HL-60 (cell line): ENCODE measurements at regions not wholly inside any gene's neighbourhood (a gene's known extent, or its start where the extent isn't known, plus 50 kb on each side); places are given as distances from the start of the nearest gene placed in this dataset.

Source experiments
- DNase-seq, 2 experiments: peaks; one replicate each; pipeline ENCODE4 v3.0.0-alpha.2; 2010 to 2020; ENCODE audit warnings: low read depth in 1 of 2, low spot score in 1 of 2
- H3K27ac ChIP-seq: fragments of 250-450 bp; sonication (Bioruptor Pico); replicated peaks from 2 replicates; pipeline ENCODE4 v1.5.1; 2020; ENCODE audit warnings: mild to moderate bottlenecking, moderate library complexity
- H3K27me3 ChIP-seq: fragments of 250-450 bp; sonication (Bioruptor Pico); 2 replicates; pipeline ENCODE4 v1.5.1; 2021; ENCODE audit warnings: mild to moderate bottlenecking, moderate library complexity; ENCODE audit not compliant: insufficient read depth, poor library complexity, severe bottlenecking
- H3K4me3 ChIP-seq: replicated peaks from 2 replicates; pipeline ENCODE4 v1.5.1; 2011; ENCODE audit warnings: mild to moderate bottlenecking, control low read depth, low read length; ENCODE audit not compliant: insufficient read depth
- CTCF ChIP-seq: IDR thresholded peaks from one replicate; pipeline ENCODE4 v1.5.1; 2011; ENCODE audit warnings: low read length, control low read depth, inconsistent platforms; ENCODE audit not compliant: insufficient read depth
- GABPA ChIP-seq: IDR thresholded peaks from 2 replicates; pipeline ENCODE4 v1.6.1; 2012; ENCODE audit warnings: low read depth
- POLR2AphosphoS5 ChIP-seq: IDR thresholded peaks from 2 replicates; pipeline ENCODE4 v1.6.1; 2012; ENCODE audit warnings: low read depth
- REST ChIP-seq: IDR thresholded peaks from 2 replicates; pipeline ENCODE4 v1.6.1; 2012; ENCODE audit warnings: low read depth; ENCODE audit not compliant: insufficient replicate concordance
- SPI1 ChIP-seq: IDR thresholded peaks from 2 replicates; pipeline ENCODE4 v1.6.1; 2012; ENCODE audit warnings: low read depth, mild to moderate bottlenecking, borderline replicate concordance

GRCh38 chr15:97680606-97681220 lies 279.8 kb upstream of the ARRDC4 start:
- Histone ChIP-seq H3K27ac (no peak overlapping the region), H3K27me3 (no peaks in the 10 kb centered on the region), H3K4me3 (no peak overlapping the region)
- TF ChIP-seq SPI1 = peak; percentile 92
- TF ChIP-seq GABPA = no peak
- TF ChIP-seq REST = no peak
- no peak for TF ChIP-seq CTCF
- TF ChIP-seq POLR2AphosphoS5 = no peak
- peak in 1 of 2 experiments; percentile 35 for DNase-seq

GRCh38 chr15:97683831-97684230 lies 276.7 kb upstream of the ARRDC4 start:
- DNase-seq = peak; percentile 69 to 86
- H3K4me3 ChIP-seq = no peak overlapping the region
- peak overlapping the region; percentile 49 for H3K27ac ChIP-seq
- TF ChIP-seq CTCF = no peak
- 0 out of 2 replicates have a peak, but pooled peaks have one; percentile 1 for TF ChIP-seq GABPA
- H3K27me3 ChIP-seq = no peaks in the 10 kb centered on the region

GRCh38 chr15:97684249-97684648 lies 276.3 kb upstream of the ARRDC4 start:
- peak; percentile 56 to 91 for DNase-seq
- Histone ChIP-seq H3K27me3 (no peaks in the 10 kb centered on the region), H3K27ac (peak overlapping the region; percentile 49), H3K4me3 (no peak overlapping the region)
- TF ChIP-seq REST (no peak), CTCF (no peak), SPI1 (peak; percentile 88), POLR2AphosphoS5 (peak; percentile 66), GABPA (0 out of 2 replicates have a peak, but pooled peaks have one; percentile 28)

- Histone ChIP-seq H3K4me3 (no peak overlapping the region), H3K27me3 (no peaks in the 10 kb centered on the region), H3K27ac (no peak overlapping the region)
- no peak for DNase-seq
- TF ChIP-seq CTCF (no peak), REST (no peak), GABPA (no peak), POLR2AphosphoS5 (no peak), SPI1 (no peak)
These were observed 274.2 kb upstream of the ARRDC4 start for GRCh38 chr15:97686324-97686723.
